Spleen (tissue), 7 donors: ENCODE measurements at regions not wholly inside any gene's neighbourhood (a gene's known extent, or its start where the extent isn't known, plus 50 kb on each side); places are given as distances from the start of the nearest gene placed in this dataset.

Experiments used
- POLR2A ChIP-seq, 3 donors: fragments of 450-650 bp; IDR thresholded peaks; one replicate each; pipeline ENCODE4 v1.5.1; 2017; ENCODE audit warnings: antibody characterized with exemption in 3 of 3, mild to moderate bottlenecking in 1 of 3
- TF ChIP-seq, protein P1 (sequence below), 11 experiments: fragments of 200-600 bp in 7 of 11; fragments of 450-650 bp in 4 of 11; sonication (generic) in 4 of 11; IDR thresholded peaks in 8 of 11; conservative IDR thresholded peaks in 3 of 11; 1 replicate in 7 of 11; 2 replicates in 4 of 11; pipeline versions ENCODE4 v1.4.0 to v1.8.0; 2016 to 2021; ENCODE audit warnings: antibody characterized with exemption in 11 of 11, inconsistent platforms in 4 of 11, mild to moderate bottlenecking in 1 of 11
- donor health status: DM: no; HTN: no; CAD: no; lungs with moderate emphysema.
- donor health status: DM: no; HTN: no; CAD: no.
- donor health status: DM: no; HTN: no; CAD: no.

DNA sequence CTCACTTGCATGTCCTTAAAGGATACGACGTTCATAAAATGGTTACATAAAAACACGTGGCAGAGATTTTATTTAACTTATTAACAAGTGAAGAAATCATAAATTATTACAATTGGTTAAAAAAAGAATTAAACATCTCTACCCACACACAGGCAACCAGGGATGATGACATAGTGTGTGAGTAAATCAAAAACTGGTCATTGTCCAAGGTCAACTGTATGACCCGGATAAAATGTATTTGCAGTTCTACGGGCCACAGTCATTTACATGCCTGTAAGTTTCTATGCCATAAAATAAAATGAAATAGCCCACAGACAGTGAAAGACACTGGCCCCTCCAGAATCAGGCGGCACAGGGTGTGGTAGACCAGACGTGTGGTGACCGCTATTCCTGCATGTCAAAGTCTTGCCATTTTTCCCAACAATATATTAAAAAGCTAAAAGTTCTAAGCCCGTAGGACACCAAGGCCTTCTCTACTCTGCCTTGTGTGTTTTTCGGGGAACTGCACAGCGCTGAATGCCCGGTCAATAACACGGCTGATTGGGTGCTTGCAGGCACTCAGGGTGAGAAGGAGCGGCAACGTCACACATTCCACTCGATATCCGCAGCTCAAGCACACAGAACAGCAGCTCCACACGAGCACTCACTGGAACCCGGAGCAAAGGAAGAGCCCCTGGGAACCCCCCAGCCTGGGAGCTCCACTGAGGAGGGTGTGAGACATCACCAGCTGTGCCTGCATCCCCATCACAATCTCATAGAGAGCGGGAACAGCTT lies 143.3 kb upstream of the PPP2R2D start:
- TF ChIP-seq, protein P1, sequence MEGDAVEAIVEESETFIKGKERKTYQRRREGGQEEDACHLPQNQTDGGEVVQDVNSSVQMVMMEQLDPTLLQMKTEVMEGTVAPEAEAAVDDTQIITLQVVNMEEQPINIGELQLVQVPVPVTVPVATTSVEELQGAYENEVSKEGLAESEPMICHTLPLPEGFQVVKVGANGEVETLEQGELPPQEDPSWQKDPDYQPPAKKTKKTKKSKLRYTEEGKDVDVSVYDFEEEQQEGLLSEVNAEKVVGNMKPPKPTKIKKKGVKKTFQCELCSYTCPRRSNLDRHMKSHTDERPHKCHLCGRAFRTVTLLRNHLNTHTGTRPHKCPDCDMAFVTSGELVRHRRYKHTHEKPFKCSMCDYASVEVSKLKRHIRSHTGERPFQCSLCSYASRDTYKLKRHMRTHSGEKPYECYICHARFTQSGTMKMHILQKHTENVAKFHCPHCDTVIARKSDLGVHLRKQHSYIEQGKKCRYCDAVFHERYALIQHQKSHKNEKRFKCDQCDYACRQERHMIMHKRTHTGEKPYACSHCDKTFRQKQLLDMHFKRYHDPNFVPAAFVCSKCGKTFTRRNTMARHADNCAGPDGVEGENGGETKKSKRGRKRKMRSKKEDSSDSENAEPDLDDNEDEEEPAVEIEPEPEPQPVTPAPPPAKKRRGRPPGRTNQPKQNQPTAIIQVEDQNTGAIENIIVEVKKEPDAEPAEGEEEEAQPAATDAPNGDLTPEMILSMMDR (IDR thresholded peaks at IDR 0.05 in 8 of 11, conservative IDR thresholded peaks at IDR 0.05 in 3 of 11): no peak
- no peak for TF ChIP-seq POLR2A (IDR thresholded peaks at IDR 0.05)
